Neural cell (in vitro differentiated cells): ENCODE measurements at regions not wholly inside any gene's neighbourhood (a gene's known extent, or its start where the extent isn't known, plus 50 kb on each side); places are given as distances from the start of the nearest gene placed in this dataset.

Source experiments
- H2AFZ ChIP-seq: fragments of 200-600, 300-800 bp; sonication (generic), shearing (Covaris generic); 2 replicates; pipeline ENCODE4 v1.6.0; 2014; ENCODE audit warnings: low read depth, mild to moderate bottlenecking, antibody characterized with exemption, low read length, moderate library complexity
- H3F3A ChIP-seq: fragments of 200-600 bp; shearing (Covaris generic); 2 replicates; pipeline ENCODE4 v1.6.1; 2016; ENCODE audit warnings: mild to moderate bottlenecking, moderate library complexity, mixed read lengths, antibody characterized with exemption, low read length; ENCODE audit not compliant: insufficient read depth, poor library complexity, severe bottlenecking
- H3K27ac ChIP-seq: fragments of 200-600, 300-800 bp; sonication (generic), shearing (Covaris generic); 2 replicates; pipeline ENCODE4 v1.5.1; 2014; ENCODE audit warnings: mild to moderate bottlenecking, low read length, moderate library complexity
- H3K27me3 ChIP-seq: fragments of 300-800, 200-600 bp; sonication (generic), shearing (Covaris generic); 2 replicates; pipeline ENCODE4 v1.6.0; 2014; ENCODE audit warnings: mild to moderate bottlenecking, low read depth, low read length, moderate library complexity; ENCODE audit not compliant: insufficient read depth
- H3K36me3 ChIP-seq: fragments of 300-800, 200-600 bp; sonication (generic), shearing (Covaris generic); 2 replicates; pipeline ENCODE4 v1.5.1; 2014; ENCODE audit warnings: mild to moderate bottlenecking, antibody characterized with exemption, low read length, moderate library complexity; ENCODE audit not compliant: insufficient read depth
- H3K4me2 ChIP-seq: fragments of 300-800, 200-600 bp; sonication (generic), shearing (Covaris generic); 2 replicates; pipeline ENCODE4 v1.6.0; 2014; ENCODE audit warnings: mild to moderate bottlenecking, low read length
- H3K4me3 ChIP-seq: fragments of 300-800, 200-600 bp; sonication (generic), shearing (Covaris generic); 2 replicates; pipeline ENCODE4 v1.5.1; 2014; ENCODE audit warnings: mild to moderate bottlenecking, low read length, moderate library complexity
- H3K79me2 ChIP-seq: fragments of 200-600 bp; shearing (Covaris generic); replicated peaks from 2 replicates; pipeline ENCODE4 v1.6.0; 2014; ENCODE audit warnings: mild to moderate bottlenecking, low read length, moderate library complexity; ENCODE audit not compliant: insufficient read depth
- H3K9ac ChIP-seq: fragments of 300-800, 200-600 bp; sonication (generic), shearing (Covaris generic); 2 replicates; pipeline ENCODE4 v1.6.1; 2016; ENCODE audit warnings: mild to moderate bottlenecking, low read length, mixed read lengths
- H3K9me2 ChIP-seq: fragments of 200-600 bp; shearing (Covaris generic); 2 replicates; pipeline ENCODE4 v1.6.1; 2016; ENCODE audit warnings: mild to moderate bottlenecking, low read length, mixed read lengths; ENCODE audit not compliant: insufficient read depth
- H3K9me3 ChIP-seq: fragments of 200-600, 300-800 bp; sonication (generic), shearing (Covaris generic); 2 replicates; pipeline ENCODE4 v1.6.1; 2016; ENCODE audit warnings: mild to moderate bottlenecking, mixed run types, low read length, moderate library complexity, mixed read lengths
- H4K20me1 ChIP-seq: fragments of 200-600 bp; shearing (Covaris generic); 2 replicates; pipeline ENCODE4 v1.6.1; 2016; ENCODE audit warnings: mild to moderate bottlenecking, mixed run types; ENCODE audit not compliant: insufficient read depth
- CTCF ChIP-seq: fragments of 450-650 bp; IDR thresholded peaks from 2 replicates; pipeline ENCODE4 v1.5.1; 2014; ENCODE audit warnings: antibody characterized with exemption, mild to moderate bottlenecking, moderate library complexity; ENCODE audit not compliant: poor library complexity, severe bottlenecking
- EP300 ChIP-seq: fragments of 450-650 bp; conservative IDR thresholded peaks from 2 replicates; pipeline ENCODE4 v1.6.1; 2014; ENCODE audit warnings: antibody characterized with exemption, mild to moderate bottlenecking, moderate library complexity; ENCODE audit not compliant: poor library complexity, severe bottlenecking
- EZH2 ChIP-seq: fragments of 200-600, 300-800 bp; shearing (Covaris generic), sonication (generic); IDR thresholded peaks from 2 replicates; pipeline ENCODE4 v1.6.1; 2014; ENCODE audit warnings: antibody characterized with exemption, low read length, borderline replicate concordance, mild to moderate bottlenecking; ENCODE audit not compliant: insufficient read depth, poor library complexity, severe bottlenecking
- MXI1 ChIP-seq: fragments of 450-650 bp; conservative IDR thresholded peaks from 2 replicates; pipeline ENCODE4 v1.6.1; 2014; ENCODE audit warnings: antibody characterized with exemption, mild to moderate bottlenecking; ENCODE audit not compliant: poor library complexity, severe bottlenecking
- POLR2AphosphoS5 ChIP-seq: IDR thresholded peaks from 2 replicates; pipeline ENCODE4 v1.6.1; 2012
- RAD21 ChIP-seq: fragments of 450-650 bp; conservative IDR thresholded peaks from 2 replicates; pipeline ENCODE4 v1.6.1; 2014; ENCODE audit warnings: antibody characterized with exemption, mild to moderate bottlenecking, moderate library complexity
- REST ChIP-seq: IDR thresholded peaks from 2 replicates; pipeline ENCODE4 v1.6.1; 2012; ENCODE audit warnings: borderline replicate concordance
- SMC3 ChIP-seq: fragments of 450-650 bp; conservative IDR thresholded peaks from 2 replicates; pipeline ENCODE4 v1.6.1; 2014; ENCODE audit warnings: antibody characterized with exemption, mild to moderate bottlenecking, moderate library complexity; ENCODE audit not compliant: poor library complexity
- TAF1 ChIP-seq: IDR thresholded peaks from 2 replicates; pipeline ENCODE4 v1.6.1; 2012; ENCODE audit warnings: low read depth

- Histone ChIP-seq H3K4me2 (no peak overlapping the region), H3K27me3 (no peaks in the 10 kb centered on the region), H3K9me3 (no peaks in the 10 kb centered on the region), H3K9ac (no peak overlapping the region), H3K36me3 (no peaks in the 10 kb centered on the region), H3K79me2 (no peaks in the 10 kb centered on the region), H4K20me1 (no peaks in the 10 kb centered on the region), H3K4me3 (no peak overlapping the region), H2AFZ (no peak overlapping the region), H3K27ac (no peak overlapping the region), H3K9me2 (no peaks in the 10 kb centered on the region), H3F3A (no peaks in the 10 kb centered on the region)
- TF ChIP-seq TAF1 (no peak), POLR2AphosphoS5 (no peak), EZH2 (no peak), REST (no peak), MXI1 (no peak), RAD21 (no peak), EP300 (no peak), CTCF (no peak), SMC3 (no peak)
Observed at GRCh38 chr1:68352202-68352601, 97.6 kb downstream of the RPE65 start.

GRCh38 chr1:68347415-68347814 is 102.3 kb downstream of the RPE65 start:
- H4K20me1 ChIP-seq, result no peaks in the 10 kb centered on the region
- no peak overlapping the region for H3K4me2 ChIP-seq
- no peaks in the 10 kb centered on the region for H3K79me2 ChIP-seq
- H3K36me3 ChIP-seq, result no peaks in the 10 kb centered on the region
- no peaks in the 10 kb centered on the region for H3F3A ChIP-seq
- no peak overlapping the region for H3K9ac ChIP-seq
- H3K27ac ChIP-seq, result no peak overlapping the region
- no peaks in the 10 kb centered on the region for H3K9me3 ChIP-seq
- H3K9me2 ChIP-seq, result no peaks in the 10 kb centered on the region
- no peak for TF ChIP-seq TAF1
- no peak for TF ChIP-seq RAD21
- TF ChIP-seq REST, result no peak
- TF ChIP-seq EP300, result no peak
- no peak for TF ChIP-seq POLR2AphosphoS5
- no peak for TF ChIP-seq MXI1
- no peak for TF ChIP-seq SMC3
- TF ChIP-seq EZH2, result no peak
- no peak for TF ChIP-seq CTCF
- no peak overlapping the region for H3K4me3 ChIP-seq
- no peak overlapping the region for H2AFZ ChIP-seq
- H3K27me3 ChIP-seq, result no peaks in the 10 kb centered on the region
